GM12891 (cell line): ENCODE measurements at regions not wholly inside any gene's neighbourhood (a gene's known extent, or its start where the extent isn't known, plus 50 kb on each side); places are given as distances from the start of the nearest gene placed in this dataset.
"Not testable (repeated sequence)": the region's sequence is repeated elsewhere in the genome, so short reads cannot be mapped to it uniquely, and the experiment has no call there.

Experiments
- DNase-seq: peaks from one replicate; pipeline ENCODE4 v3.0.0; 2011; ENCODE audit warnings: low spot score; ENCODE audit not compliant: insufficient read length
- FAIRE-seq: peaks from 2 replicates; lab custom pipeline; 2011; peaks lifted over from hg19 to GRCh38; lab: Jason Lieb, UNC
- PAX5 ChIP-seq: IDR thresholded peaks from 2 replicates; pipeline ENCODE4 v1.6.1; 2011; ENCODE audit warnings: low read length, moderate library complexity, mild to moderate bottlenecking; ENCODE audit not compliant: insufficient read depth, severe bottlenecking
- POLR2A ChIP-seq: IDR thresholded peaks from 2 replicates; pipeline ENCODE4 v1.6.1; 2011; ENCODE audit warnings: low read depth, low read length, control low read depth
- POLR2AphosphoS5 ChIP-seq: IDR thresholded peaks from 2 replicates; pipeline ENCODE4 v1.6.1; 2011; ENCODE audit warnings: low read depth, low read length, control low read depth
- POU2F2 ChIP-seq: IDR thresholded peaks from 2 replicates; pipeline ENCODE4 v1.6.1; 2011; ENCODE audit warnings: low read depth, mild to moderate bottlenecking, control low read depth, low read length, moderate library complexity
- SPI1 ChIP-seq: IDR thresholded peaks from 2 replicates; pipeline ENCODE4 v1.6.1; 2011; ENCODE audit warnings: low read depth, low read length, control low read depth
- TAF1 ChIP-seq: IDR thresholded peaks from 2 replicates; pipeline ENCODE4 v1.6.1; 2011; ENCODE audit warnings: low read depth, low read length, control low read depth

- TF ChIP-seq PAX5 (no peak), POLR2AphosphoS5 (no peak)
- FAIRE-seq = no peak
Measured at GRCh38 chr1:214761030-214761429, 158.0 kb downstream of the CENPF start.

GRCh38 chr1:214762902-214763301 is 159.9 kb downstream of the CENPF start:
- no peak for DNase-seq
- no peak for FAIRE-seq
- no peak for TF ChIP-seq PAX5
- no peak for TF ChIP-seq POU2F2
- TF ChIP-seq POLR2AphosphoS5 = no peak
- no peak for TF ChIP-seq POLR2A
- no peak for TF ChIP-seq SPI1
- TF ChIP-seq TAF1 = no peak

More at GRCh38 chr1:214761030-214761429, 158.0 kb downstream of the CENPF start:
- DNase-seq = no peak

- no peak for TF ChIP-seq PAX5
- DNase-seq (no peak), FAIRE-seq (no peak)
Measured at GRCh38 chr1:214764502-214764901, 161.5 kb downstream of the CENPF start.

- FAIRE-seq (no peak), DNase-seq (no peak)
- TF ChIP-seq POLR2AphosphoS5 (no peak), SPI1 (no peak), POLR2A (no peak), TAF1 (no peak), POU2F2 (no peak), PAX5 (no peak)
Measured at GRCh38 chr1:214767221-214767620, 164.2 kb downstream of the CENPF start.

- DNase-seq, FAIRE-seq: not testable (repeated sequence)
Measured at GRCh38 chr1:214769666-214770065, 166.7 kb downstream of the CENPF start.

- no peak for DNase-seq
- TF ChIP-seq SPI1 (no peak), POLR2A (no peak), POLR2AphosphoS5 (no peak), TAF1 (no peak), PAX5 (no peak), POU2F2 (no peak)
- no peak for FAIRE-seq
Measured at GRCh38 chr1:214777364-214777763, 174.4 kb downstream of the CENPF start.

- FAIRE-seq = no peak
- TF ChIP-seq POU2F2 (no peak), SPI1 (no peak)
- DNase-seq = no peak
Measured at GRCh38 chr1:214791961-214792360, 189.0 kb downstream of the CENPF start.

- FAIRE-seq (no peak), DNase-seq (no peak)
- TF ChIP-seq SPI1 = no peak
- no peak for TF ChIP-seq POLR2A
- TF ChIP-seq POLR2AphosphoS5 = no peak
- no peak for TF ChIP-seq PAX5
- TF ChIP-seq POU2F2 = no peak
Measured at GRCh38 chr1:214792527-214793186, 189.7 kb downstream of the CENPF start.

GRCh38 chr1:214793708-214794107 is 190.7 kb downstream of the CENPF start:
- no peak for DNase-seq
- TF ChIP-seq POU2F2 (no peak), PAX5 (no peak), SPI1 (no peak), POLR2AphosphoS5 (no peak), TAF1 (no peak), POLR2A (no peak)
- FAIRE-seq = no peak

- no peak for DNase-seq
- TF ChIP-seq SPI1 = no peak
- TF ChIP-seq POU2F2 = no peak
- no peak for TF ChIP-seq PAX5
- no peak for TF ChIP-seq TAF1
- TF ChIP-seq POLR2AphosphoS5 = no peak
- TF ChIP-seq POLR2A = no peak
- FAIRE-seq = no peak
Measured at GRCh38 chr1:214801191-214801590, 198.2 kb downstream of the CENPF start.
